ENCODE measurements at regions not wholly inside any gene's neighbourhood (a gene's known extent, or its start where the extent isn't known, plus 50 kb on each side); places are given as distances from the start of the nearest gene placed in this dataset.
"Not testable (repeated sequence)": the region's sequence is repeated elsewhere in the genome, so short reads cannot be mapped to it uniquely, and the experiment has no call there.

- H3K27me3 ChIP-seq (ENCODE audit: control insufficient read depth in 2 of 2, insufficient read depth in 2 of 2, low read length in 2 of 2); CTCF ChIA-PET (ENCODE audit: low intra/inter-chr PET ratio); BruUV-seq (replicated peaks); POLR2A ChIA-PET; ATAC-seq; intact Hi-C loops (cut with micrococcal nuclease); FAIRE-seq; H3K4me2 ChIP-seq (ENCODE audit: insufficient read depth, low read length); H3K79me2 ChIP-seq (ENCODE audit: control insufficient read depth, insufficient read depth, low read length); H3K9me3 ChIP-seq (replicated peaks; ENCODE audit: control insufficient read depth, insufficient read depth, low read depth, low read length); H3K9ac ChIP-seq (ENCODE audit: insufficient read depth in 1 of 2, low read depth in 2 of 2, low read length in 2 of 2); H3K36me3 ChIP-seq (ENCODE audit: control insufficient read depth, insufficient read depth, low read length); H4K20me1 ChIP-seq (replicated peaks; ENCODE audit: control insufficient read depth, insufficient read depth, low read length); H3K4me1 ChIP-seq (replicated peaks in 1 of 2; ENCODE audit: control insufficient read depth in 2 of 2, insufficient read depth in 2 of 2, low read length in 2 of 2); H3K27ac ChIP-seq (ENCODE audit: extremely low read depth, low read depth, low read length); H3K4me3 ChIP-seq; DNase-seq (ENCODE audit: extremely low read depth in 1 of 4, low spot score in 3 of 4); H3K9me1 ChIP-seq (ENCODE audit: control insufficient read depth, insufficient read depth, low read length); H2AFZ ChIP-seq (ENCODE audit: low read depth, low read length): not testable (repeated sequence)
- in situ Hi-C loops (cut with MboI), result loop anchor here (5.0 kb wide), 1 partner anchor 88 kb away; no protein-coding TSS in a partner anchor
- 0 out of 2 replicates have a peak, but pooled peaks have one; percentile 16 for TF ChIP-seq FOSL1 (tag; conservative IDR thresholded peaks at IDR 0.05)
- WGBS (ENCODE audit: insufficient coverage, low coverage, missing lambda C conversion rate), result 27% methylated on average over 2 of the region's 4 CpGs
Observed at GRCh38 chr15:44898890-44899651, 57.4 kb upstream of the TERB2 start.

- FAIRE-seq; H3K4me1 ChIP-seq (replicated peaks in 1 of 2; ENCODE audit: control insufficient read depth in 2 of 2, insufficient read depth in 2 of 2, low read length in 2 of 2); H3K36me3 ChIP-seq (ENCODE audit: control insufficient read depth, insufficient read depth, low read length); CTCF ChIA-PET (ENCODE audit: low intra/inter-chr PET ratio); intact Hi-C loops (cut with micrococcal nuclease); BruUV-seq (replicated peaks); H3K79me2 ChIP-seq (ENCODE audit: control insufficient read depth, insufficient read depth, low read length); H3K9me3 ChIP-seq (replicated peaks; ENCODE audit: control insufficient read depth, insufficient read depth, low read depth, low read length); POLR2A ChIA-PET; H3K9ac ChIP-seq (ENCODE audit: insufficient read depth in 1 of 2, low read depth in 2 of 2, low read length in 2 of 2); H2AFZ ChIP-seq (ENCODE audit: low read depth, low read length); H3K27ac ChIP-seq (ENCODE audit: extremely low read depth, low read depth, low read length); H4K20me1 ChIP-seq (replicated peaks; ENCODE audit: control insufficient read depth, insufficient read depth, low read length); H3K9me1 ChIP-seq (ENCODE audit: control insufficient read depth, insufficient read depth, low read length); ATAC-seq; H3K4me2 ChIP-seq (ENCODE audit: insufficient read depth, low read length); H3K4me3 ChIP-seq; H3K27me3 ChIP-seq (ENCODE audit: control insufficient read depth in 2 of 2, insufficient read depth in 2 of 2, low read length in 2 of 2); DNase-seq (ENCODE audit: extremely low read depth in 1 of 4, low spot score in 3 of 4): not testable (repeated sequence)
- in situ Hi-C loops (cut with MboI), result loop anchor here (5.0 kb wide), 1 partner anchor 88 kb away; no protein-coding TSS in a partner anchor
- WGBS (ENCODE audit: insufficient coverage, low coverage, missing lambda C conversion rate), result 0% methylated on average over 1 of the region's 2 CpGs
Observed at GRCh38 chr15:44899775-44900174, 56.7 kb upstream of the TERB2 start.

Measured in K562 (cell line).